GM12873 (cell line): ENCODE measurements at regions not wholly inside any gene's neighbourhood (a gene's known extent, or its start where the extent isn't known, plus 50 kb on each side); places are given as distances from the start of the nearest gene placed in this dataset.

Experiments
- CTCF ChIP-seq: IDR thresholded peaks from 2 replicates; pipeline ENCODE4 v1.5.1; 2012; ENCODE audit warnings: low read depth, mild to moderate bottlenecking, moderate library complexity, low read length, control low read depth; ENCODE audit not compliant: insufficient read depth; ENCODE audit errors: missing control alignments

- TF ChIP-seq CTCF = no peak
These were observed 49.8 kb upstream of the SLC4A7 start for GRCh38 chr3:27533718-27534573.
